DND-41 (cell line): ENCODE measurements at regions not wholly inside any gene's neighbourhood (a gene's known extent, or its start where the extent isn't known, plus 50 kb on each side); places are given as distances from the start of the nearest gene placed in this dataset.

Source experiments
- ATAC-seq: fragments of 200-7000 bp; cut with Tn5 transposase; 3 replicates; pipeline ENCODE4 v1.9.1; 2021; ENCODE audit warnings: low read depth; ENCODE audit not compliant: insufficient read depth
- DNase-seq: peaks from one replicate; pipeline ENCODE4 v3.0.0-alpha.2; 2020
- H2AFZ ChIP-seq: 2 replicates; pipeline ENCODE4 v1.6.0; 2012; ENCODE audit warnings: low read depth, low read length
- H3K27ac ChIP-seq: 2 replicates; pipeline ENCODE4 v1.5.1; 2012; ENCODE audit warnings: low read length, inconsistent platforms
- H3K27me3 ChIP-seq: fragments of 200-600 bp; sonication (generic); 2 replicates; pipeline ENCODE4 v1.6.0; 2012; ENCODE audit warnings: low read length, mild to moderate bottlenecking, inconsistent platforms; ENCODE audit not compliant: insufficient read depth, poor library complexity
- H3K36me3 ChIP-seq: 2 replicates; pipeline ENCODE4 v1.5.1; 2012; ENCODE audit warnings: low read length, inconsistent platforms; ENCODE audit not compliant: insufficient read depth
- H3K4me1 ChIP-seq: 2 replicates; pipeline ENCODE4 v1.5.1; 2012; ENCODE audit warnings: mild to moderate bottlenecking, low read length; ENCODE audit not compliant: insufficient read depth
- H3K4me2 ChIP-seq: 2 replicates; pipeline ENCODE4 v1.6.0; 2012; ENCODE audit warnings: mild to moderate bottlenecking, moderate library complexity, low read length, inconsistent platforms; ENCODE audit not compliant: insufficient read depth
- H3K4me3 ChIP-seq, 2 experiments: fragments of 200-600 bp in 1 of 2; shearing (Covaris generic) in 1 of 2; 2 replicates each; pipeline ENCODE4 v1.5.1; 2012 to 2016; ENCODE audit warnings: inconsistent platforms in 2 of 2, low read length in 2 of 2, mild to moderate bottlenecking in 2 of 2, low read depth in 1 of 2, moderate library complexity in 1 of 2
- H3K79me2 ChIP-seq: 2 replicates; pipeline ENCODE4 v1.6.0; 2012; ENCODE audit warnings: low read length, inconsistent platforms; ENCODE audit not compliant: insufficient read depth
- H3K9ac ChIP-seq: 2 replicates; pipeline ENCODE4 v1.6.0; 2012; ENCODE audit warnings: low read depth, mild to moderate bottlenecking, inconsistent platforms, low read length, moderate library complexity
- H3K9me3 ChIP-seq: 2 replicates; pipeline ENCODE4 v1.5.1; 2012; ENCODE audit warnings: low read length, moderate library complexity, mild to moderate bottlenecking, inconsistent platforms; ENCODE audit not compliant: insufficient read depth, severe bottlenecking
- H4K20me1 ChIP-seq: 2 replicates; pipeline ENCODE4 v1.6.0; 2012; ENCODE audit warnings: low read length; ENCODE audit not compliant: insufficient read depth
- EZH2 ChIP-seq: IDR thresholded peaks from 3 replicates; pipeline ENCODE4 v1.6.1; 2012; ENCODE audit warnings: borderline replicate concordance, low read depth, mild to moderate bottlenecking, moderate library complexity, low read length, inconsistent platforms; ENCODE audit not compliant: severe bottlenecking
- TF ChIP-seq, protein P1 (sequence below): IDR thresholded peaks from 2 replicates; pipeline ENCODE4 v1.5.1; 2012; ENCODE audit warnings: borderline replicate concordance, low read length, moderate library complexity, mild to moderate bottlenecking; ENCODE audit not compliant: poor library complexity, severe bottlenecking; ENCODE audit errors: extremely low read depth

DNA sequence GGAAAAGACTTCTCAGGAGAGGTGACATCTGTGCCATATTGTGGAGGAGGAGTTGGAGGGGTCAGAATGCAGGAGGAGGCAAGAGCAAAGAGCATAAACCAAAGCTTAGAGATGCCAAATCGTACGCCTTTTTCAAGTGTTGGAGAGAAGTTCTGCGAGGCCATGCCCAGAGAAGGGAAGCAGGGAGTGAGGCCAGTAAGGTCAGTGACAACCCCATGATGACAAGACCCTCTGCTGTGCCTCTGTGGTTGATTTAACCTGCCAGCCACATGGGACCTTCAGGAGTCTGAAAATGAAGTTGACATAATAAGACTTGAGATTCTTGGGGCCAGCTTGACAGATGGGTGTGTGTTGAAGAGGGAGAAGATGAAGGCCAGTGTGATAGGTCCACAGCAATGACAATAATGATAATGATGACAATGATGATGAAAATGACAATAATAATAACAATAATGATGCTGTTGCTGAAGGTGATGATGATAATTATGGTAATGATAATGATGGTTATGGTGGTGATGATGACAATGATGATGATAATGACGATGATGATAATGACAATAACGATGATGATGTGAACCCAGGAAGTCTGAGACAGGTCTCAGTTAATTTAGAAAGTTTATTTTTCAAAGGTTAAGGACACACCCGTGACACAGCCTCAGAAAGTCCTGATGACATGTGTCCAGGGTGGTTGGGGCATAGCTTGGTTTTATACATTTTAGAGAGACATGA is 152.6 kb upstream of the B3GAT1 start:
- H3K4me1 ChIP-seq: peaks cover 24% of the 10 kb centered on the region
- TF ChIP-seq, protein P1, sequence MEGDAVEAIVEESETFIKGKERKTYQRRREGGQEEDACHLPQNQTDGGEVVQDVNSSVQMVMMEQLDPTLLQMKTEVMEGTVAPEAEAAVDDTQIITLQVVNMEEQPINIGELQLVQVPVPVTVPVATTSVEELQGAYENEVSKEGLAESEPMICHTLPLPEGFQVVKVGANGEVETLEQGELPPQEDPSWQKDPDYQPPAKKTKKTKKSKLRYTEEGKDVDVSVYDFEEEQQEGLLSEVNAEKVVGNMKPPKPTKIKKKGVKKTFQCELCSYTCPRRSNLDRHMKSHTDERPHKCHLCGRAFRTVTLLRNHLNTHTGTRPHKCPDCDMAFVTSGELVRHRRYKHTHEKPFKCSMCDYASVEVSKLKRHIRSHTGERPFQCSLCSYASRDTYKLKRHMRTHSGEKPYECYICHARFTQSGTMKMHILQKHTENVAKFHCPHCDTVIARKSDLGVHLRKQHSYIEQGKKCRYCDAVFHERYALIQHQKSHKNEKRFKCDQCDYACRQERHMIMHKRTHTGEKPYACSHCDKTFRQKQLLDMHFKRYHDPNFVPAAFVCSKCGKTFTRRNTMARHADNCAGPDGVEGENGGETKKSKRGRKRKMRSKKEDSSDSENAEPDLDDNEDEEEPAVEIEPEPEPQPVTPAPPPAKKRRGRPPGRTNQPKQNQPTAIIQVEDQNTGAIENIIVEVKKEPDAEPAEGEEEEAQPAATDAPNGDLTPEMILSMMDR: no peak
- no peak for TF ChIP-seq EZH2
- no peak overlapping the region for H3K27ac ChIP-seq
- H3K4me3 ChIP-seq: no peak overlapping the region
- ATAC-seq (no peak), DNase-seq (no peak)
- H2AFZ ChIP-seq: no peak overlapping the region
- no peaks in the 10 kb centered on the region for H3K79me2 ChIP-seq
- no peaks in the 10 kb centered on the region for H3K9me3 ChIP-seq
- no peak overlapping the region for H3K4me2 ChIP-seq
- no peaks in the 10 kb centered on the region for H4K20me1 ChIP-seq
- no peaks in the 10 kb centered on the region for H3K27me3 ChIP-seq
- H3K9ac ChIP-seq: no peak overlapping the region
- H3K36me3 ChIP-seq: no peaks in the 10 kb centered on the region

DNA sequence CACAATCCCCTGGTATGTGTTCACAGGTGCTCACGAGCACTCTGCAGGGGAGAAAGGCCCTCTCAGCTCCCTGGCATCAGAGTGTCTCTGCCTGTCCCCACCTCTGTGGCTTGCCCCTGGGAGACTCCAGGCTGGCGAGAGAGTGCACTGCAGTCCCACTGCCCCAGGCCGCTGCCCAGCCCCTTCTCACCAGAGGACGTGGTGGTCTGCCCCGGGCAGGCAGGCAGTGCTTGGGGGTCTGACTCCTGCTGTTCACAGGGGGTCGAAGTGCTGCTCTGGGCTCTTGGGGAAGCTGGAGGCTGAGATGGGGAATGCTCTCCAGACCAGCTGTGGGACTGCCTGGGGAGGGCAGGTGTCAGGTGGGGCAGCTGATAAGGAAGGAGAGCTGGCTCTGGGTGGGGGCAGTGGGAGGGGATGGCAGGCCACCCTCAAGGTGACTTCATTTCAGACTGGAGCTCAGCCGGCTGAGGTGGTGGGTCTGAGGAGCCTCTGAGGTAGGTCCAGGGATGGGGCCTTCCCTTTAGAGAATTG is 151.0 kb upstream of the B3GAT1 start:
- TF ChIP-seq, protein P1: no peak
- TF ChIP-seq EZH2: no peak
- no peak for ATAC-seq
- Histone ChIP-seq H4K20me1 (no peaks in the 10 kb centered on the region), H3K4me3 (no peak overlapping the region), H2AFZ (no peak overlapping the region), H3K27me3 (no peaks in the 10 kb centered on the region), H3K36me3 (no peaks in the 10 kb centered on the region), H3K4me1 (peaks cover 39% of the 10 kb centered on the region), H3K27ac (0 out of 2 replicates have a peak overlapping the region, but pooled peaks have one; percentile 13), H3K4me2 (no peak overlapping the region), H3K9ac (no peak overlapping the region), H3K9me3 (no peaks in the 10 kb centered on the region), H3K79me2 (no peaks in the 10 kb centered on the region)
- DNase-seq: peak; percentile 4

GRCh38 chr11:134562196-134562595 is 150.2 kb upstream of the B3GAT1 start:
- Histone ChIP-seq H3K79me2 (no peaks in the 10 kb centered on the region), H3K27me3 (no peaks in the 10 kb centered on the region), H3K4me3 (no peak overlapping the region), H2AFZ (no peak overlapping the region), H3K9ac (no peak overlapping the region), H3K27ac (0 out of 2 replicates have a peak overlapping the region, but pooled peaks have one; percentile 6), H3K4me1 (peaks cover 41% of the 10 kb centered on the region), H3K4me2 (no peak overlapping the region), H3K36me3 (no peaks in the 10 kb centered on the region), H3K9me3 (no peaks in the 10 kb centered on the region), H4K20me1 (no peaks in the 10 kb centered on the region)
- DNase-seq: peak; percentile 2
- TF ChIP-seq, protein P1: no peak
- TF ChIP-seq EZH2: no peak
- ATAC-seq: no peak
